DMS153 (cell line): ENCODE measurements at regions not wholly inside any gene's neighbourhood (a gene's known extent, or its start where the extent isn't known, plus 50 kb on each side); places are given as distances from the start of the nearest gene placed in this dataset.
A peak's percentile ranks its signal among the peaks of the same experiment; 100 is the strongest.

Source experiments
- DNase-seq: peaks from one replicate; lab custom pipeline; 2025; lab: John Stamatoyannopoulos, UW

DNA sequence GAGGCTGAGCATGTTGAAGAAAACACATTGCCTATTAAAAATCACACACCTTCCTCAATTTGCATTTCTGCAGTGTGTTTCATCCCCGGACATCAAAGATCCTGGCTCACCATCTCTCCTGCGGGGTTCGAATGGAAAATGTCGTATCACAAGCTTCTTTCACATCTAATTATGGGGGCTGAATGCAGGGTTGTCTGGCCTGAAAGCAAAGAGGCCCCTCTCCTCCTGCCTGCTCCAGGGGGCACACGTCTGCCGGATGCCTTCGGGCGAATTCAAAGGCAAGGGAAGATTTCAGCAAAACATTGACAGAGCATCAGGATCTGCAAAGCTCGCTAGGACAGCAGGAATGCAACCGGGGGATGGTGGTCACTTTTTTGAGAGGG, 1447.7 kb downstream of the TBC1D22A start:
- no peak for DNase-seq

DNA sequence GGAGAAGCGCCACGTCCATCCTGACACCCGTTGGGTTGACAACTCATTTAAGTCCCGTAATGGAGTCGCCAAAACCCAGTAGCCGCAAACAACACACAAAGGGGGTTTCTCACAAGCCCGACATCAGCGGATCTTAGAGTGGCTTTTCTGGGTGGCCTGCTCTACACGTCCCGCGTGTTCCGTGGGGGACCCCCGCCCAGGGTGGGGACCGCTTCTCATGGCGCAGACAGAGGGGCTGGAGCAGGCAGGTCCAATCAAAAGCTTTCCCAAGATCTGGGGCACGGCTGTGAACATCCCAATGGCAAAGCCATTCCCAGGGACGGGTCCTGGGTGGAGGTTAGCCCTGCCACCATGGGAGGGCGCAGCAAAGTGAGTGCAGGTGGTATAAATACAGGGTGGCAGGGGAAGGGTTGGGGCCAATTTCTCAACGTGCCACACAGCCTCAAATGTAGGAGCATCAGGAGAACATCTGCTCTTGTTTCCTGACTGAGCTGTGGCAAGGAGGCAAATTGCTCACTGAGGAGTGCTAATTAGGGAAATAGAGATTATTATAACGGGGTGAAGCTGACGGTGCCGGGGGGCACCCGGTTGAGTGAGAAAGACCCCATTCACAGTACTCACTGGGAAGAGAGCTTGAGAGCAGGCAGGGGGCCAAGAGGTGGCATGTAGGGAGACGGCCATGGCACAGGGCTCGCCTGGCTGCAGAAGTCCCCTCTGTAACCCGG, 1447.2 kb downstream of the TBC1D22A start:
- DNase-seq = no peak

DNA sequence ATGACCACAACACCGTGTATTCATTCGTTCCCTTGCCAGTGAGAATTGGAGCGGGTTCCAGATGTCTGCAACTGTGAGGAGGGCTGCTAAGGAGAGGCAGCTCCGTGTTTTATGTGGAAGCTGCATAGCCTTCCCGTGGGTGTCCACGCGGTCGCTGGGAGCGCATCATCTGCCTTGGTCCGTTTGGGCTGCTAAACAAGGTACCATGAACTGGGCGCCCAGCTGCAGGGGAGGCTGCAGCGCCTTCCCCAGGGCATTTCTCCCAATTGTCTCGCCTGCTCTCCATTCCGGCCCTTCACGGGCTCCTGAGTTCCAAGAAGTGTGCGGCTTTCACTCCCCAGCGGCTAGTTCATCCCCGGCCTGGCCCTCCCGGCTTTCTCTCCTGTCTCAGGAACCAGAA, 1446.4 kb downstream of the TBC1D22A start:
- DNase-seq = no peak

DNA sequence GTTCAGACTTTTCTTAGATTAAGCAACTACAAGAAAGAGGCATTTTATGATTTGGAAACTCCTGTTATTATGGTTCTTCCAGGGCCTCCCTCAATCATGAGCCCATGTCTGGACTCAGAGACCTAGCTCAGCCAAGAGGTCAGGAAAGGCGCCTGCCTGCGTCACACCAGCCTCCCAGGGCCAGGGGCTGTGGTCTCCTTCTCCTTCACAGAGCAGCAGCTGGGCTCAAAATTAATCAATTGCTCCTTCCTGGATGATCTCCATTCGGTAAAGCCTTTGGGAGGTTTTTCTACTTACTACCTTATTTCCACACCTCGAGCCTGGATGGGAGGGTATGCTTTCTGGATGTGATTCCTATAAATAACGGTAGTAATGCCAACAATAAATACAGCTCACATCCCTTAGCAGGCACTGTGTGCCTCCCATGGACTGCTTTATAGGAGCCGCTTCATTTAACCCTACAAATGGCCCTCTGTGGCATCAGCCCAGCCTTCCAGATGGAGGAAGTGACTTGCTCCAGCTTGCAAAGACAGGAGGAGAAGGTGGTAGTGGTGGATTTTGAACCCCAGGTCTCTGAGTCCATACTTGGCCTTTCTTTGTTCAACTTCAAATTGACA, 1445.6 kb downstream of the TBC1D22A start:
- DNase-seq = no peak

DNA sequence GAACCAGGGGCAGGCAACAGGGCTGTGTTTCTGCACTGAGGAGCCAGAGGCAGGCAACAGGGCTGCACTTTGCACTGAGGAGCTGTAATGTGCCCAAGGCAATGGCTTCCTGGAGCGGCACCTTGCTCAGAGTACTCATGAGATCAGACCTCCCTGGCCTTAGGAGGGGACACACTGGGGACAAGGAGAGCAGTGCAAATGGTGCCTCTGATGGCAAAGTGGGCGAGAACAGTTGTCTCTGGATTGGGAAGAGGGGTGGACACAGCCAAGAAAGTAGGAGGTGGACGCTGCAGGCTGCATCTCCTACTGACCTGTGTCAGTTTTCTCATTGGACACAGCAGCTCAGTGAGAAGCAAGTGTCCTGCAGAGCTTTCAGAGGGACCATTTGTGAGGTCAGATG, 1443.3 kb downstream of the TBC1D22A start:
- DNase-seq = no peak

DNA sequence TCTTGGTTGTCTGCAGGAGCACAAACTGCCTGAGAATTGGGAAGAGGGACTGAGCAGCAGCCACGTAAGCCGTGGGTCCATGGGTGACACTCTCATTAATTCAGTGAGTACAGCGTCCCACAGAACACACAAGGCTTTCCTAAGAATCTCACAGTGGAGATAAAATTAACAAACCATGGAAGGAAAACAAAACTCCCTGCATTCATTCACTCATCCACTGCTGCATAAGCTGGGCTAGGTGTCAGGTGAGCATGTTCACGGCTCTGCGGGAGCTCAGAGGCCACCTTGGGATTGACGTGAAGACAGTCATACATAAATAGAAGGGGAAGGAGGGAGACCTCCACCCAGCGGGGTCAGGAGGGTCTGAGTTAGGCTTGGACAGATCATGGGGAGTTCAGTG, 1442.7 kb downstream of the TBC1D22A start:
- no peak for DNase-seq

DNA sequence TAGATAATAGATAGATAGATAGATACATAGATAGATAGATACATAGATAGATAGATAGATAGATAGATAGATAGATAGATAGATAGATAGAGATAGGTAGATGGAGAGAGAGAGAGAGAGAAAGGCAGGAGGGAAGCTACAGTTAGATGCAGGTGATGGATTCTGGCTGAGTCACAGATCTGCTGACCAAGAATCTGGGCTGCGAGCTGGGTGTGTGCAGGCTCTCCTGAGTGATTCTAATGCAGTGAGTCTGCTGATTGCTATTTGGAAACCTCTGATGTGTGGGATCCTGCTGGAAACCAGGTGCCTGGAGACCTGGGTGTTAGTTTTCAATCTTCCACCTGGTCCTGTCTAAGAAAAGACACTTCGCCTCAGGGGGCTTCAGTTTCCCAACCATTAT, 1441.8 kb downstream of the TBC1D22A start:
- DNase-seq = no peak

DNA sequence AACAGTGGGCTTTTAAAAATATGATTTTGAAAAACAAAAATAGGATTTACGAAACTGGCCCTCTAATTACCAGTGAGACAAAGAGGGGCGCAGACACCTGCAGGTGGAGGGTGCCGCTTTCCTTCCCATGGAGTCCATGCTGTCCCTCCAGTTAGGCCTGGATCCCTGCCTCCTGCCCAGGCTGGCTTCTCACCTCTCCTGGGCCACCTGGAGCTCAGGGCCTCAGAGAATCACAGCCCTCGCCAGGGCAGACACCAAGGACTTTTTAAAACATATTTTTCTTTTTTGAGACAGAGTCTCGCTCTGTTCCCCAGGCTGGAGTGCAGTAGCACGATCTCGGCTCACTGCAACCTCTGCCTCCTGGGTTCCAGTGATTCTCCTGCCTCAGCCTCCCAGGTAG, 1437.2 kb downstream of the TBC1D22A start:
- no peak for DNase-seq

DNA sequence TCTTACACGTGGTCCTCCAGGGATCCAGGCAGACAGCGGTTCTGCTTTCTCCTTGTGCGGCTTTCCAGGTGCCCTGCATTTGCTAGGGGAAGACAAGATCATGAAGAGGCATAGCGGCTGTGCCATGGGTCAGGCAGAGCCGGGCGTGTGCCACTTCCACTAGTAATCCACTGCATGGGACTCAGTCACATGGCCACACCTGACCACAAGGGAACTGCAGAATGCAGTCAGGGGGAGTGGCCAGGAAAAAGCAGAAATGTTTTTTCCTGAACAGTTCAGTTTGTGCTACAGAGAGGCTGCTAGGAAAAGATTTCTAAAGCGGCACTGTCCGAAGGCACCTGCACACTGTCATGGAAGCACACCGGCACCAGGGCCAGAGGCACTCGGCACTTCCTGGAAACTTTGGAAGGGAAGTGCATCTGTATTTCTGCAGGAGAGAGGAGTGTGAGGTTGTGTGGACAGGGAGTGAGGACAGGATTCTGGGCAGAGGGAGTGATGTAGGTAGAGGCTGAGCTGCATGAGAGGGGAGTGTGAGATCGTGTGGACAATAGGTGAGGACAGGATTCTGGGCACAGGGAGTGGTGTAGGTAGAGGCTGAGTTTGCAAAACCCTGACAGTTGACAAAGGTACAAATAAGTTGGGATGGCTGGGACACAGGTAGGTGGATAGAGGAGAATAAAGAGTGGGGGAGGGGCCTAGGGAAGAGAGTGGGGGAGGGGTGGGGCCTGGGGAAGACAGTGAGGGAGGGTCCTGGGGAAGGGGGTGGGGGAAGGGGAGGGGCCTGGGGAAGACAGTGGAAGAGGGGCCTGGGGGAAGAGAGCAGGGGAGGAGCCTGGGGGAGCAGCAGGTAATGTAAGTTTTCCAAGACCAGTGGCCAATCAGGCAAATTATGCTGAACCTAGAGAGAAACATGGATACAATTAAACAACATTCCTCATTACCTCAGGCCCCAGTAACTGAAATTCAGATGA, 1436.3 kb downstream of the TBC1D22A start:
- no peak for DNase-seq

DNA sequence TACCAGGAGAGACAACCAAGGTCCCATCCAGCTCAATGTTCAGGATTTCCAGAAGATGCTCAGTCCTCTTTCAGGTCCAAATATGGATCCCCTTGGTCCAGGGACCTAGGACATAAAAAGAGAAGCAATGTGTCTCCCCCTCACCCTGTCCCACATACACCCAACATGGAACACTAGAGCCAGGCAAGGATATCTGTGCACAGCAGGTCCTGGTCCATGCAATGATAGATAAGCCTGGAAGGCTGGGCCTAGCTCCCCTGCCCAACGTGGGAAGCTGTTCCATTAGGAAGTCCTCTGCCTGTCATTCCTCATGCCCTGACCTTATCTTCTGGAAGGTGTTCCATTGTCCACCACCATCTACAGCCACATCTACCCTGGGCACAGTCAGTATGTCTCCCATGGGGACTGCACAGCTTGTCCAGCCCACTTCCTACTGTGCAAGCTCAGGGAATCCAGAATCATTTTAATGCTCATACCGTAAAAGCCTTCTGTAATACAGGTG, 1434.8 kb downstream of the TBC1D22A start:
- no peak for DNase-seq

DNA sequence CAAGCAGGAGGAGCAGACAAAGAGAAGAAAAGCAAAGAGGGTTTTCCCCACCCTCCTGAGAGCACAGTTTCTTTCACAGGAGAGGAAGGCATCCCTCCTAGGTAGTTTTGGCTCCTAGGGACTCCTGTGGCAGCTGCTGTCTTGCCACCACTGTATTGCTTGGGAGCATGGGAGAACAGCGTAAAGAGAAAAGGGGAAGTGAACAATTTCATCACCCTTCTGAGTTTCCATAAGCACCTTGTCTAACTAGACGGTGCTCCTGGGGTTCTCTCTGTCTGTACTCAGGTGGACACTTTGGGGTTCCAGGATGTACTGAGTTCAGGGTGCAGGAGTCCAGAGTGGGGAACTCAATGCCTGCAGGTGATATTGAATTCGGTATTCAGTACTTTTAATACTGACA, 1430.5 kb downstream of the TBC1D22A start:
- peak; percentile 28 for DNase-seq

DNA sequence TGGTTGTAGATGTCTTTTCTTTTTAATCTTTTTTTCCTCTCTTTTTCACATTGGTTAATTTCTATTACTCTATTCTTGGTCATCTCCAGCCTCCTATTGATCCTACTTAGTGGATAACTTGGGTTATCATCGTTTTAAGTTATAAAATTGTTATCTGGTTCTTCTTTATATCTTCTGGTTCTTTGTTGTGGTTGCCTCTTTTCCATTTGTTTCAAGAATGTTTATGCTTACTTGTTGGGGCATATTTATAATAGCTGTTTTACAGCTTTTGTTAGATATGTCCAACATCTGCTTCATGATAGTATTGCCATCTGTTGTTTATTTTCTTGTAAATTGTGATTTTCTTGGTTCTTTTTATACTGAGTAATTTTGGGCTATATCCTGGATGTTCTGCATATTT, 1429.6 kb downstream of the TBC1D22A start:
- DNase-seq = no peak

DNA sequence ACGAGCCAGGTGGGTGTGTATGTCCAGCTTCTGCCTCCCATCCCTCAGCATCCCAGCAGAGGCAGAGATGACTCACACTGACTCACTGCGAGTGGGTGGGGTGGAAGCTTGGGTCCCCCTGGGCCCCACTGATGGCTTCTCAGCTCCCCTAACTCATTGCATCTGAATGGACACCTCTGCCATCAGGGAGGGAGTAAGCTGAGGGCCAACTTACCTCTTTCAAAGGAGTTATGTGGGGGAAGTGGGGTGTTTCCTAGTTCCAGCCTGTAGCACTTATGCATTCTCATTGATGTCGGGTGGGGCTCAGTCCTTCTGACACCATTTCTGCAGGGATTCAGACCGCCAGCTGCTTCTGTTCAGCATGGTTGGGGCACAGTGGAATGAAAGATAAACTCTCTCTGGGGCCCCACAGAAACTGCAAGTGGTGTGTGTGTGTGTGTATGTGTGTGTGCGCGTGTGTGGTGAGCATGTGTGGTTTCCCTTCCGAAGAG, 1425.8 kb downstream of the TBC1D22A start:
- no peak for DNase-seq

DNA sequence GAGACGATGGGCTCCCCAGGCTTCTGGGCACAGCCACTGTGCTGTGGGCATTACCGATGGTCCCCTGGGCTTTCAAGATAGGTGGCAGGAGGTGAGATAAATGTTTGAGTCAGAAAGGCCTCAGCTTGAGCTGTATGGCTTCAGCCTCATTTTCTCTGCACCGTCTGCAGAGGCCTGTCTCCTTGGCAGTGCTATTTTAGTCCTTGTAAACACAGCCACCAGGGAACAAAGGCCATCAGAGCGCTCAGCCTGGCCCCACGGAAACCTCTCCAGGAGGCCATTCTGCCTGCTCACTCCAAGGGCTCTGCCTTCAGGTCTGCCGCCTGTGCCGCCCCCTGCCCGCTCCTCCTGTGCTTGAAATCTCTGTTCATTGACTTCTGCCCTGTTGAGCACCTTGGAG, 1424.9 kb downstream of the TBC1D22A start:
- DNase-seq = peak; percentile 35

DNA sequence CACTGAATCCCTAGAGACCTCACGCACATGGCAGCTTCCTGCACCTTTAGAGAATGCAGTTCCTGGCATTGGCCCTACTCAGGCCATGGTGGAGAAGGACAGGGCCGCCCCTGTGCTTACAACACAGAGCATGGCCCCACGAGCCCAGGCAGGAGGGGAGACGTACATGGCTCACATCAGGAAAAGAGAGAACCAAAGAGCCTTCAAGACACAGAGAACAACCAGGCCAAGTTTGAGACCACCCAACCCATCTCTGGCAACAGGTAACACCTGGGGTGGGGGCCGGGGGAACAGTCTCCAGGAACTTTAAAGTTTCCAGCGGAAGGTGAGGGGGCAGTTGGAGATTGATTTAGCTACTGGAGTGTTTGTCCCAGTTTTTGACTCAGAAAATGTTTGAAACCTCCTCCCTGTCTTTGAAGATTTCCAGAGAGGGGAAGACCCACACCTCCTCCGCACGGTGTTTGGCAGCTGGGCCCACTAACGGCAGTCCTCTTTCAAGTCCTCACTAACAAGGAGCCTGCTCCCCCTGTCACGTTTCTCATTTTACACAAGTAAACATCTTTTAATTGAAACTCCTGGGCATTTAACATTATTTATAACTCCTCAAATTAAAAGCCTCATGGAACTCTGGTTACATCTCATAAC, 1423.8 kb downstream of the TBC1D22A start:
- DNase-seq = no peak

DNA sequence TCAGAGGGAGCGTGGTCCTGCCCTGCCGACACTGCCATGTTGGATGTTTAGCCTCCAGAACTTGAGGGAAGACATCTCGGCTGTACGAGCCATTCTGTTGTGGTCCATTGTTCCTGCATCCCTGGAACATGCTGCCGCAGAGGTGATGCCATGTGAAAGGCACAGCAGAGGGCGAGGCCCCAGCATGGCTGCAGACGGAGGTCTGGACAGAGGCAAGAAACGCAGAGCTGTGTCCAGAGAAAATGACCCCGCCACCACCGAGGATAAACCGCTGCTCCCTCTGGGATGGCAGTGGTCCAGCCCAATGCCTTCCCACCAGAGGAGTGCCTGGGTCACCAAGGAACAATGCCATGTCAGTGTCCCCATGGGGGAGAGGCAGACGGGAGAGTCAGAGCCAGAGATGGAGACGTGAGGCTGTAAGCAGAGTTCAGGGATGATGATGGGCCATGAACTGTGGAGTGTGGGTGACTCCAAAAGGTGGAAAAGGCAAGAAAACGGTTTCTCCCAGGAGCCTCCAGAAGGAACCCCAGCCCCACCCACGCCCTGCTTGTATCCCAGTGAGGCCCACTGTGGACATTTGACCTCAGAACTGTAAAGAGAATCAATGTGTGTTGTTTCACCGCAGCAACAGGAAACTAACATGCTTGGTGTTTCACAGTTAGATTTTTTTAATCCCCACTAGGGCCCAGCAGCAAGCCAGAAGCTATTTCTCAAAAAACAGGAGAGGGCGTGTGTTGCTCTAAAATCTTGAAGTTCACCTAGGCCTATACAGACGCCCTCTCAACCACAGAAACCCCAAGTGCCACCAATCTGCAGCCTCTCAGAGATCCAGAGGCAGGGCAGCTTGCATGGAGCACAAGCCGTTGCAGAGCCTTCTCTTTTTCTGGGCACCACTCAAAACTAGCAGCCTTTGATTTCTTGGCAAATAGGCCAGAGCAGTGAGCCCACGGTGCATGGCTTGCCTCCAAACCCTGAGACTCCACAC, 1422.9 kb downstream of the TBC1D22A start:
- DNase-seq = no peak

DNA sequence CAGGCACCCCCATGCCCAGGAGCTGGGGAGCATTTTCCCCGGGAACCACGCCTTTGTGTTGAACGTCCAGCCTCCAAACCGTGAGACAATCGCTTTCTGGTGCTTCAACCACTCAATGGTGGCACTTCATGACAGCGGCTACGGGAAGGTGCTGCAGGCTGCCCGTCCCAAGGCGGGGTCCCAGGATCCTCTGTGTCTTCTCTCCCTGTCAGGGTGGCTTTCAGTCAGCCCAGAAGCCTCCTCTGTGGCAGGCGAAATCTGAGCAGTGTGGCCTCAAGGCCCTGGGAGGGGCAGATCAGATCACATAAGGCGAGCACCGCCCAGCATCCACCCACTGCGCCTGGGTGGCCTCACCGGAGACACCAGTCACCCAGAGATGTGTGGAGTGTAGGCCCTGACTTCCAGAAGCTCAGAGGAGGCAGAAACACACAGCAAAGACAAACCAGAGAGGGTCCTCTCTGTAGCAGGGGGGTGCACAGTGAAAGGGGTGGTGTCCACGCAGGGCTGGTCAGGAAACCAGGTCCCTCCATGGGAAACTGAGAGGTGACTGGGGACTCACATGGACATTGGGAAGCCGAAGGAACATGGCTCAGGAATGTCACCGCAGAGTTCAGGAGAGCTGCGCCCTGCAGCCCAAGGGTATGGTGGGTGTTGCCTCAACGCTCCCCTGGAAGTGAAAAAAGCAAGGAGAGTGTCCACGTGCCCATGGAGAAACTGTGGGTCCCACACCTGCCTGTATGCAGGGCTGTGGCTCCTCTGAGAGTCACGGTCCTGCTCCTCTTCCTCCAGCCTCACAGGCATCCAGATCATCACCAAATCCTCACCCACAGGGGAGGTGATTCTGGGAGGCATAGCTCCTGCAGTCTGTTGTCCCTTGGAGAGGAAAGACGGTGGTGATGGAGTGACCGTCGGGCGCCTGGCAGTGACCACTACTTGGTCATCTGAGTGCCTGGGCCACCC, 1420.7 kb downstream of the TBC1D22A start:
- DNase-seq = no peak

DNA sequence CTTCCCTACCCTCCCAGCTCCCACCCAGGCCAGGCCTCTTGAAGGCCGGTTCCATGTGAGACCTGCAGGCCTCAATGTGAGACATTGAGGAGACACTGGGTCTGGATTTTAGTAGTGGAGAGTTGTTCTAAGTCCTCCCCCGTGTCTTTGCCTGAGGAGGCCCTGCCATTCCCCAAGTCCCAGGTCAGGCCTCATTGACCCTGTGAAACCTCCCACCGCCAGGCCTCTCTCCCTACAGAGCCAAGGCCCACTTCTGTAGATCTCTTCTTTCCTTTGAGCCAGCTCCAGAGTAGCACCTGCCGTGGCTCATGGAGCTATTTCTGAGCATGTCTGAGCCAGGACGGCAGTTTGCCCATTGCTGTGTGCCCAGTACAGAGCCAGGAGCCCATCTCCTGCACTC, 1419.6 kb downstream of the TBC1D22A start:
- no peak for DNase-seq

DNA sequence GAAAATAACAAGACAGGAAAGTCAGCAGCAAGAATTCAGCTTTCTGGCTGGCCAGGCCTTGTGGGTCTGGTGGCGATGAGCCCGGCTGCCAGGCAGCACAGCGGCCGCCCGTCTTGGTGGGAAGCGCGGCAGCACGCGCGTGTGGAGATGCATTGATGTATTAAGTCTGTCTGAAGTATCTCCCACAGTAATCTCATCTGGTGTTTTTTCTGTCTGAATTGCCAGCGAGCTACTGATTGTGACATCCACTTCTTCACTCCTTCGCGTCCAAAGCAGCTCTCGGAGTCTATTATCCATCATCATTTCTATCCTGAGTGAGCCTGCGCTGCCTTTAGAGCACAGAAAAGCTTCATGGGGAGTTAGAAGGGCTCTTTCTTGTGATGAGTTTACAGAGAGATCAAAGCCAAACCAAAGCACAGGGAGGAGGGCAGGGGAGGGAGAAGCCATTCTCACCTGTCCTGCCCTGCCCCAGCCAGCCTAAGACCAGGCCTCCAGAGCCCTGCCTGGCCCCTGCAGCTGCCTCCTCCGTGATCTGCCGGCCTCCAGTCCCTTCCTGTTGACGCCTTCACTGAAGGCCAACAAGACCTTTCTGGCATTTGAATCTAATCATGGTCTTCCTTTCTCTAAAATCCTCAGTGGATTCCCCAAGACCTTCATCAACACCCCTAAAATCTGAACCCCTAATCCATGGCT, 1419.0 kb downstream of the TBC1D22A start:
- no peak for DNase-seq
